Naive B cell (primary cell): ENCODE measurements at regions not wholly inside any gene's neighbourhood (a gene's known extent, or its start where the extent isn't known, plus 50 kb on each side); places are given as distances from the start of the nearest gene placed in this dataset.

Experiments used
- ATAC-seq, 2 donors: fragments of 150-1000 bp; cut with Tn5 transposase; 2 replicates each; pipeline ENCODE4 v1.10.0; 2021; ENCODE audit warnings: low read depth in 2 of 2, mild to moderate bottlenecking in 2 of 2, moderate library complexity in 2 of 2
- DNase-seq: peaks from one replicate; pipeline ENCODE4 v3.0.0; 2022
- H3K27ac Mint-ChIP-seq, 6 donors: one replicate each; pipeline ENCODE4 v1.8.0; 2020 to 2022; ENCODE audit warnings: mild to moderate bottlenecking in 6 of 6, mixed read lengths in 6 of 6, moderate library complexity in 5 of 6, inconsistent platforms in 2 of 6
- H3K27me3 Mint-ChIP-seq, 3 donors: one replicate each; pipeline ENCODE4 v1.8.0; 2021 to 2022; ENCODE audit warnings: mixed read lengths in 3 of 3, mild to moderate bottlenecking in 1 of 3
- H3K36me3 Mint-ChIP-seq, 2 donors: one replicate each; pipeline ENCODE4 v1.8.0; 2020 to 2022; ENCODE audit warnings: mixed read lengths in 2 of 2, inconsistent platforms in 1 of 2, mild to moderate bottlenecking in 1 of 2
- H3K4me1 Mint-ChIP-seq, 3 donors: one replicate each; pipeline ENCODE4 v1.8.0; 2020 to 2022; ENCODE audit warnings: mixed read lengths in 3 of 3, inconsistent platforms in 1 of 3, mild to moderate bottlenecking in 1 of 3, moderate library complexity in 1 of 3
- H3K4me3 Mint-ChIP-seq, 8 donors: one replicate each; pipeline ENCODE4 v1.8.0; 2020 to 2022; ENCODE audit warnings: mild to moderate bottlenecking in 8 of 8, mixed read lengths in 8 of 8, moderate library complexity in 8 of 8, inconsistent platforms in 2 of 8
- H3K9me3 Mint-ChIP-seq, 7 donors: one replicate each; pipeline ENCODE4 v1.8.0; 2020 to 2022; ENCODE audit warnings: mixed read lengths in 7 of 7, mild to moderate bottlenecking in 5 of 7, inconsistent platforms in 2 of 7, moderate library complexity in 1 of 7

GRCh38 chr4:32340591-32340990 is 1620.4 kb downstream of the PCDH7 start:
- H3K9me3 Mint-ChIP-seq: peaks cover 0 to 1% (median 0%) of the 10 kb centered on the region in 7 donors
- no peaks in the 10 kb centered on the region for H3K4me1 Mint-ChIP-seq
- no peak overlapping the region for H3K27ac Mint-ChIP-seq
- ATAC-seq (no peak), DNase-seq (no peak)
- H3K36me3 Mint-ChIP-seq: no peaks in the 10 kb centered on the region
- no peaks in the 10 kb centered on the region for H3K27me3 Mint-ChIP-seq
- no peak overlapping the region for H3K4me3 Mint-ChIP-seq

GRCh38 chr4:32341342-32341741 is 1621.2 kb downstream of the PCDH7 start:
- ATAC-seq (no peak), DNase-seq (no peak)
- Mint-ChIP-seq H3K4me3 (no peak overlapping the region), H3K27me3 (no peaks in the 10 kb centered on the region), H3K27ac (no peak overlapping the region), H3K36me3 (no peaks in the 10 kb centered on the region), H3K9me3 (peaks cover 0 to 6% (median 0%) of the 10 kb centered on the region in 7 donors), H3K4me1 (no peaks in the 10 kb centered on the region)

GRCh38 chr4:32342054-32342453 is 1621.9 kb downstream of the PCDH7 start:
- no peaks in the 10 kb centered on the region for H3K36me3 Mint-ChIP-seq
- H3K27ac Mint-ChIP-seq: no peak overlapping the region
- no peaks in the 10 kb centered on the region for H3K4me1 Mint-ChIP-seq
- H3K9me3 Mint-ChIP-seq: peaks cover 0 to 6% (median 0%) of the 10 kb centered on the region in 7 donors
- H3K4me3 Mint-ChIP-seq: no peak overlapping the region
- H3K27me3 Mint-ChIP-seq: no peaks in the 10 kb centered on the region
- ATAC-seq: no peak
- DNase-seq: no peak

GRCh38 chr4:32349026-32349425 is 1628.9 kb downstream of the PCDH7 start:
- DNase-seq: no peak
- no peaks in the 10 kb centered on the region for H3K27me3 Mint-ChIP-seq
- H3K36me3 Mint-ChIP-seq: no peaks in the 10 kb centered on the region
- no peak overlapping the region for H3K4me3 Mint-ChIP-seq
- no peak overlapping the region for H3K27ac Mint-ChIP-seq
- no peak for ATAC-seq
- H3K4me1 Mint-ChIP-seq: no peaks in the 10 kb centered on the region
- H3K9me3 Mint-ChIP-seq: peaks cover 0 to 6% (median 4%) of the 10 kb centered on the region in 7 donors

- DNase-seq (no peak), ATAC-seq (no peak)
- H3K36me3 Mint-ChIP-seq: no peaks in the 10 kb centered on the region
- no peak overlapping the region for H3K4me3 Mint-ChIP-seq
- H3K27ac Mint-ChIP-seq: peak overlapping the region in 1 of 6 donors; percentile 1
- no peaks in the 10 kb centered on the region for H3K27me3 Mint-ChIP-seq
- H3K9me3 Mint-ChIP-seq: peaks cover 0 to 3% (median 0%) of the 10 kb centered on the region in 7 donors
- H3K4me1 Mint-ChIP-seq: no peaks in the 10 kb centered on the region
Measured at GRCh38 chr4:32374206-32374605, 1654.0 kb downstream of the PCDH7 start.

- no peaks in the 10 kb centered on the region for H3K4me1 Mint-ChIP-seq
- no peak overlapping the region for H3K4me3 Mint-ChIP-seq
- H3K9me3 Mint-ChIP-seq: peaks cover 0 to 4% (median 0%) of the 10 kb centered on the region in 7 donors
- no peaks in the 10 kb centered on the region for H3K27me3 Mint-ChIP-seq
- DNase-seq (no peak), ATAC-seq (no peak)
- H3K36me3 Mint-ChIP-seq: no peaks in the 10 kb centered on the region
- H3K27ac Mint-ChIP-seq: no peak overlapping the region
Measured at GRCh38 chr4:32393806-32394205, 1673.6 kb downstream of the PCDH7 start.

- no peak for ATAC-seq
- no peak overlapping the region for H3K27ac Mint-ChIP-seq
- no peak for DNase-seq
- H3K36me3 Mint-ChIP-seq: no peaks in the 10 kb centered on the region
- H3K4me1 Mint-ChIP-seq: no peaks in the 10 kb centered on the region
- H3K27me3 Mint-ChIP-seq: no peaks in the 10 kb centered on the region
- H3K9me3 Mint-ChIP-seq: peaks cover 0 to 3% (median 0%) of the 10 kb centered on the region in 7 donors
- no peak overlapping the region for H3K4me3 Mint-ChIP-seq
Measured at GRCh38 chr4:32394255-32394654, 1674.1 kb downstream of the PCDH7 start.

GRCh38 chr4:32396507-32397070 is 1676.4 kb downstream of the PCDH7 start:
- no peak for ATAC-seq
- Mint-ChIP-seq H3K27ac (no peak overlapping the region), H3K27me3 (no peaks in the 10 kb centered on the region), H3K36me3 (no peaks in the 10 kb centered on the region), H3K4me3 (no peak overlapping the region), H3K9me3 (peaks cover 0 to 2% (median 0%) of the 10 kb centered on the region in 7 donors), H3K4me1 (no peaks in the 10 kb centered on the region)
- no peak for DNase-seq

GRCh38 chr4:32400870-32401269 is 1680.7 kb downstream of the PCDH7 start:
- Mint-ChIP-seq H3K4me3 (no peak overlapping the region), H3K27me3 (no peaks in the 10 kb centered on the region), H3K36me3 (no peaks in the 10 kb centered on the region), H3K4me1 (no peaks in the 10 kb centered on the region), H3K9me3 (peaks cover 0 to 2% (median 0%) of the 10 kb centered on the region in 7 donors), H3K27ac (no peak overlapping the region)
- ATAC-seq: no peak
- DNase-seq: no peak

GRCh38 chr4:32417113-32417704 is 1697.0 kb downstream of the PCDH7 start:
- H3K36me3 Mint-ChIP-seq: no peaks in the 10 kb centered on the region
- peaks cover 4 to 14% (median 5%) of the 10 kb centered on the region in 7 donors for H3K9me3 Mint-ChIP-seq
- no peaks in the 10 kb centered on the region for H3K4me1 Mint-ChIP-seq
- H3K27me3 Mint-ChIP-seq: no peaks in the 10 kb centered on the region
- H3K4me3 Mint-ChIP-seq: no peak overlapping the region
- no peak overlapping the region for H3K27ac Mint-ChIP-seq
- DNase-seq (no peak), ATAC-seq (no peak)

- no peak for ATAC-seq
- Mint-ChIP-seq H3K4me1 (no peaks in the 10 kb centered on the region), H3K27me3 (no peaks in the 10 kb centered on the region), H3K4me3 (no peak overlapping the region), H3K27ac (no peak overlapping the region), H3K36me3 (no peaks in the 10 kb centered on the region), H3K9me3 (peaks cover 9 to 30% (median 16%) of the 10 kb centered on the region in 7 donors)
- no peak for DNase-seq
Measured at GRCh38 chr4:32423267-32423666, 1703.1 kb downstream of the PCDH7 start.

GRCh38 chr4:32425243-32425642 is 1705.1 kb downstream of the PCDH7 start:
- Mint-ChIP-seq H3K27me3 (no peaks in the 10 kb centered on the region), H3K36me3 (no peaks in the 10 kb centered on the region), H3K27ac (no peak overlapping the region), H3K9me3 (peaks cover 5 to 30% (median 15%) of the 10 kb centered on the region in 7 donors), H3K4me1 (no peaks in the 10 kb centered on the region), H3K4me3 (no peak overlapping the region)
- ATAC-seq (no peak), DNase-seq (no peak)

- Mint-ChIP-seq H3K36me3 (no peaks in the 10 kb centered on the region), H3K4me1 (no peaks in the 10 kb centered on the region), H3K9me3 (peaks cover 6 to 18% (median 7%) of the 10 kb centered on the region in 7 donors), H3K27me3 (no peaks in the 10 kb centered on the region), H3K27ac (no peak overlapping the region), H3K4me3 (no peak overlapping the region)
- ATAC-seq (no peak), DNase-seq (no peak)
Measured at GRCh38 chr4:32427566-32427965, 1707.4 kb downstream of the PCDH7 start.

- Mint-ChIP-seq H3K27me3 (no peaks in the 10 kb centered on the region), H3K4me3 (no peak overlapping the region), H3K36me3 (no peaks in the 10 kb centered on the region), H3K27ac (no peak overlapping the region), H3K4me1 (no peaks in the 10 kb centered on the region), H3K9me3 (peaks cover 0 to 9% (median 4%) of the 10 kb centered on the region in 7 donors)
- ATAC-seq: no peak
- no peak for DNase-seq
Measured at GRCh38 chr4:32429151-32429550, 1709.0 kb downstream of the PCDH7 start.
